NCI-H510A treated with DMSO at 0.1 percent for 48 hours (cell line): ENCODE measurements at regions not wholly inside any gene's neighbourhood (a gene's known extent, or its start where the extent isn't known, plus 50 kb on each side); places are given as distances from the start of the nearest gene placed in this dataset.
A peak's percentile ranks its signal among the peaks of the same experiment; 100 is the strongest.

Experiments used
- DNase-seq: peaks from one replicate; lab custom pipeline; 2025; lab: John Stamatoyannopoulos, UW

DNA sequence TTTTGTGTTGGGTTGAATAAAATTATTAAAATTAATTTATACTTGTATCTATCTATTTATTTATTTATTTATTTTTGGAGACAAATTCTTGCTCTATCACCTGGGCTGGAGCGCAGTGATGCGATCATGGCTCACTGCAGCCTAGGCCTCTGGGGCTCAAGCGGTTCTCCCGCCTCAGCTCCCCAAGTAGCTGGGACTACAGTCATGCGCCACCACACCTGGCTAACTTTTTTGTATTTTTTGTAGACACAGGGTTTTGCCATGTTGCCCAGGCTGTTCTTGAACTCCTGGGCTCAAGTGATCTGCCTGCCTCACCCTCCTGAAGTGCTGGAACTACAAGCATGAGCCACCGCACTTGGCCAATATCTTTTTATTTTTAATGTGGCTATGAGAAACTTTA is 134.7 kb upstream of the SPDL1 start:
- no peak for DNase-seq

DNA sequence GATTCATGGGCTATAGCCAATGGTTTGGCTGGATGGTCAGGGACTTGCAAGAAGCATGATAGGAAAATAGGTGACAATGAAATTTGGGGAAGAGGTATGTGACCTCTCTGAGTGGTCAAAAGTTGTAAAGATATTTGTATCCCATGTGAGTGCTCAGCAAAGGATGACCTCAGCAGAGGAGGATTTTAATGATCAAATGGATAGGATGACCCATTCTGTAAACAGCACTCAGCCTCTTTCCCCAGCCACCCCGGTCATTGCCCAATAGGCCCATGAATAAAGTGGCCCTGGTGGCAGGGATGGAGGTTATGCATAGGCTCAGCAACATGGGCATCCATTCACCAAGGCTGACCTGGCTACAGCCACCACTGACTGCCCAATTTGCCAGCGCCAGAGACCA is 138.4 kb upstream of the SPDL1 start:
- DNase-seq = no peak

DNA sequence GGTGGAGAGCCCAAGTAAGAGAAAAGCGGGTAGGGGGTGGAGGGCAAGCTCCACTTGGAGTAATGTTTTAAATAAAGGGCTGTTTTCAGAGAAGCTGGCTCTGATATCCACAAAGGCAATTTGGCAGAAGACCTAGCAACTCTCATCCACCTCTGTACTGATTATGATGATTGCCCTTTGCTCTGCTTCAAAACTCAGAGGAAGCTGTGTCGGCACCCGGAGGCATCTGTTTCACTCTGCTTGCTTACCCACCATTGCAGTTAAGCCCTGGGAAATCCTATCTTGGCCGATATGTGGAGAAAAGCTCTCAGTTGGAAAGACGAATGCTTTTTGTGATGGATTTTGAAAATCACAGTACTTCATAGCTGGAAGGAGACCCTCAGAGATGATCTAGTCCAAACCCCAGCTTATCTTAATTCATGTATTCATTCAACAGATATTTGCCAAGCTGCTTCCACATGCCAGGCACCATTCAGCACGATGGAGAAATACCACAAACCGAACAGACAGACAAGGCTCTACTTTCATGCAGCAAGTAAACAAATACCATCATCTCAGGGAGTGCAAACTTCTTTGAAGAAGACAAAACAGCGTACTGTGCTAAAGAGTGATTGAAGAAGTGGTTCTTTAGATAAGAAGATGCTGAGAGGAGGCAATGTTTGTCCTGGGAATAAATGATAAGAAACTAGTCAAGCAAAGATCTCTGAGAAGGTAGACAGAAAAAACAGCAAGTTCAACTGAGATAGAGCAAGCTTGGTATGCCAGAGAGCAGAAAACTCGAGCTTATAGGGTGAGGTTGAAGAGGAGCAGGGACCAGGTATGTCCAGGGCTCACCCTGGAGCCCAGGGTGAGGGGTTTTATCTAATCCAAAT is 140.4 kb upstream of the SPDL1 start:
- no peak for DNase-seq

DNA sequence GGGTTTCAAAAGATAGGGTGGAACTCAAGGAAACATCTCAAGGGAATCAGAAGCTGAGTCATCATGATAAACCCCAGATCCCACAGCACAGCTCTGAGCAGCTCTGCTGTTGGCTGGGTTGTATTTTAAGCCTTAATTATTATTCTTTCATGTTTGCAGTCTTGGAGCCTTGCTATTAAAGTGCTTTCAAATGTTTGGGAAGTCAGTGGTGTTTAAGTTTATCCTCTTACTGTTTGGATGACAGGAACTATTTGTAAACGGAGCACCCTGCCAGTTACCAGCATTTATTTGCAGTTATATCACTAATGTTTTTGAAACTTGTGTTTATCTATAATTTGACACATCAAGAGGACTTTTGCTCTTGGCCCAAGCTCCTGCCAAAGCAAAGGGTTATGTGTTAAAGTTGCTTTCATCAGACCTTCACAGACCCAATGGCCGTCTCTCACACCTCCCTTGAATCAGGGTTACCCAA is 141.1 kb upstream of the SPDL1 start:
- no peak for DNase-seq

DNA sequence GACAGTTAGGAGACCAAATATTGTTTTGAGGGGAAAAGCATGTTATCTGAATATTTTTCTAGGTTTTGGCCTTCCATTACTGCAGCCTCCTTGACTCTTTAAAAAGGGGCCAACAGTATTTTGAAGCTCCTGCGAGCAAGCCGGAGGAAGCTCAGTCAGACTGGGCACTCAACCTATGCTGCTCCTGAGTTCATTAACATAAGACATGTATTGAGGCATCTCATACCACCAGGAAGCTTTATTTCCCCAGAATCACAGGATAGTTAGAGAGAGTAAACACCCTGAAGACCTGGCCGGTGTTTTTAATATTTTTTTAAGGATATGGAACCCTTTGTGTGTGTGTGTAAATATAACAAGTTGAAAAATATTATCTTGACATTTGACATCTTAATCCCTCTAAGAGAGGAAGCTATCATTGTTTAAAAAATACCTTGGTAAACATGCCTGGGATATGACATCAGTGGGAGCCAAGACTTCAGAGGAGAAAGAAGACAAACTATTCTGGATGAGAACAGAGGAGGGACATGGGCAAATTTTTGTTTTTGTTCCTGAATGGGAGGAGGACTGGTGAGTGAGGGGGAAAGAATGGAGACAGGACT is 139.3 kb upstream of the SLIT3 start:
- DNase-seq = no peak

DNA sequence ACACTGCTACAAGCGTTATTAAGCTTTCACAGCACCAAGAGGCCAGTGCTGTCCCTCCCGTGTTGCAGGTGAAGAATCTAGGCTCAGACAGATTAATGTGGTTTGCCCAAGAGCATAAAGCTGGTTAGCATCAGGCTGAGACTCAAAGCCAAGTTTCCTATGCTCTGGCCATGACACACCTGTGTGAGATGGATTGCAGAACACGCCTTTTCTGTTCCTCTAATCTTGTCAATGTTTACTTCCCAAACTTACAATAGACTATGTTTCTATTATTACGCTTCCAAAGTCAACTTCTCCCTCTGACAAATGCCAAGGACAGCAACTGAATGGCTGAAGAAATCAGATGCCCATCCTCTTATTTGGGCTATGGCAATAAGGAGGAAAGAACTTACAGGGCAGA is 138.4 kb upstream of the SLIT3 start:
- no peak for DNase-seq

DNA sequence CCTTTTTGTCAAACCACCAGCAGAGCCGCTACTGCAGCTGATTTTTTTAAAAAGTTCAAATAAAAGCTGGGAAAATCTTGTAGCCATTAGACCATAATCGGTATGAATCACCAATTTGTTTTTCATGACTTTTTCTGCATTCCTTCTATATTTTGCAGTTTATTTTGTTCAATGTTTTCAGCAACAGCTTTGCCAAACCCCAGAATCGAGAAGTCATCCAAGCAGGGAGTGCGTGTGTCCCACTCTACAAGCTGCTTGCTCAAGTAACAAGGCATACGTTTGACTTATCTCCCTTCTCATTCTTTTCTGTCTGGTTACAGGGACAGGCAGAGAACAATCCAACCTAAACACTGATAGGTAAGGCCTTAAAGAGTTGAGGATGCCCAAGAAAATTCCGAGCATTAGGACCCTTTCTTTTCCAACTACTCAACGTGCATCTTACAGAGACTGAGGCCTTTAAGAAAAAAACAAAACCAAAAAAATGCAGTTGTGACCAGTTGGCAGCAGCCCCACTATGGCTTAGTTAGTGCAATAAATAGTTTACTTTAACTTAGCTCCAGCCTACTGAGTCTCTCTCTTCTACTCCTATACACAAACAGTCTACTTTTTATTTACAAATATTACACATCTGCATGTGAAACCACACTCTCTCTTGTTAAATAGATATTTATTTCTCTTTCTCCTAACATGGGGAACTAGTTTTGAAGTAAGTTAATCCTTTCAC is 134.7 kb upstream of the SLIT3 start:
- no peak for DNase-seq

DNA sequence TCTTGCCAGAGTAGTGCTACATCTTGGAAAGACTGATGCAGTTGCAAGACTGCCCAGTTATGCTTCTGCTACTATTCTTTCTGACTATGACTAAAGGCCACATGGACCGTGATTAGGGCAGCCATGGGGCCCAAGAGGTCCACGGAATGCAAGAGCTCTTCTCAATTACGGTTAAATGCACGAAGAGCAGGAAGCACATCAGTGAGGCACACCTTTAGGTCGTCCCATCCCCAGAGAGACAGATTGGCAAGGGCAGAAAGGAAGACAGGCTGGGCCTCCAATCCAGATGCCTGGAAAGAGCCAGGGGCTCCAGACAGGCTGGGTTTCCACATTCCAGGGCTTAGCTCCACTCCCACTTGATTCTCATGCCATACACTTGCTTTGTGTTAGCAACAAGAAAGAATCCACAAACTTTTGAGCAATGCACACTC is 132.3 kb upstream of the SLIT3 start:
- DNase-seq = no peak

DNA sequence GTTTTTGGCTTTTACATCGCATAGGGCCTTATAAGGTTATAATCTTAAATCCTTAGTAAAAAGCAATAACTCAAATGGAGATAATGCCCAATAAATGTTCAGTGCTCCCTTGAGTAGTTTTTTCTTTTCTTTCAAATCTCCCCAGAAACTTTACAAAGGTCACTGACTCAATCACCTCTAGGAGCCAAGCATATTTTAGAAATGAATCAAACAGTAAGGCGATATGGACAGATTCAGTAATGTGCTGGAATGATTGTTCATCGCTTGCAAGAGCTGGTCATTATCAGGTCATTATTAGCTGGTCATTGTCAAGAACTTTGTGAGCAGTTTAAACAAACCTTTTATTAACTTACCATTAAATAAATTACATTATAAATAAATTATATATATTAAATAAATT is 130.4 kb upstream of the SLIT3 start:
- DNase-seq = no peak

DNA sequence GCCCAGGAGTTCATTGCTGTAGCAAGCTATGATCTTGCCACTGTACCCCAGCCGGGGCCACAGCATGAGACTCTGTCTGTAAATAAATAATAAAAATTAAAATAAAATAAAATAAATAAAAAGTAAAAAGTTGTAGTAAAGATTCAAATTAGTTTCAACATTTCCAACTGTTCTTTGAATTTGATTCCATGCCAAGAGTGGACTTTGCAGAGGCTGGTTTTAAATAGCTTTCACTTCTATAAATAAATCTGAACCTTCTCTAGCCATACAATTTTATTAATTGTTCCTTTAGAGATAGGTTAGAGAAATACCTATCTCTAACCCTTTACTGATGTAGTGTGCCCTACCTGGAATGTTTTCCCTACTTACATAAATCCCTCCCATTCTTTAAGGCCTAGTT is 129.7 kb upstream of the SLIT3 start:
- DNase-seq = no peak

DNA sequence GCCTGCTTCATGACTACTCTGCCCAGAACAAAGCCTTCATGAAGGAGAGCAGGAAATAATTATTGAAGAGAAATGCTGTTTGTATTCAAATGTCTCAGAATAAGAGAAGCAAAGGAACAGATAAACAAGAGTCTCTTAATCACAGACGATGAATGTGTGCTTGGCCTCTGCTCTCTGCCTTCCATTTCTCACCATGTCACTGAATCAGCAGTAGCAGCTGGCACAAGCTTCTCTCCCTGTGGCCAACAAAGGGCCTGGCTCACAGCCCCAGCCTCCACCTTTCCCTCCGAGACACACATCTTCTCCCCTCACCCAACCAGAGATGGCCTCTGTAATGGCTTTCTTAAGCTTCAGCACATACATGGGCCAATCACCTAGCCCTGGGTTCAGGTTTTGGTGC is 128.1 kb upstream of the SLIT3 start:
- DNase-seq = no peak

DNA sequence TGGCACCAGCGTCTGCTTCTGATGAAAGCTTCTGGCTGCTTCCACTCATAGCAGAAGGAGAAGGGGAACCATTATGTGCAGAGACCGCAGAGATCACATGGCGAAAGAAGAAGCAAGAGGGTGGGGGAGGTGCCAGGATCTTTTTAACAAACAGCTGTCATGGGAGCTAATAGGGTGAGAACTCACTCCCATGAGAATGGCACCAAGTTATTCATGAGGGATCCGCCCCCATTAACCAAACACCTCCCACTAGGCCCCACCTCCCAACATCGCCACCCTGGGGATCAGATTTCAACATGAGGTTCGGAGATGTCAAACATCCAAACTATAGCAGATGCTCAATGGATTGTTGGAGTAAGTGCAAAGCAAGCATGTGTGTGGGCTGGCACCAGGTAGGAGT is 125.8 kb upstream of the SLIT3 start:
- peak; percentile 11 for DNase-seq

DNA sequence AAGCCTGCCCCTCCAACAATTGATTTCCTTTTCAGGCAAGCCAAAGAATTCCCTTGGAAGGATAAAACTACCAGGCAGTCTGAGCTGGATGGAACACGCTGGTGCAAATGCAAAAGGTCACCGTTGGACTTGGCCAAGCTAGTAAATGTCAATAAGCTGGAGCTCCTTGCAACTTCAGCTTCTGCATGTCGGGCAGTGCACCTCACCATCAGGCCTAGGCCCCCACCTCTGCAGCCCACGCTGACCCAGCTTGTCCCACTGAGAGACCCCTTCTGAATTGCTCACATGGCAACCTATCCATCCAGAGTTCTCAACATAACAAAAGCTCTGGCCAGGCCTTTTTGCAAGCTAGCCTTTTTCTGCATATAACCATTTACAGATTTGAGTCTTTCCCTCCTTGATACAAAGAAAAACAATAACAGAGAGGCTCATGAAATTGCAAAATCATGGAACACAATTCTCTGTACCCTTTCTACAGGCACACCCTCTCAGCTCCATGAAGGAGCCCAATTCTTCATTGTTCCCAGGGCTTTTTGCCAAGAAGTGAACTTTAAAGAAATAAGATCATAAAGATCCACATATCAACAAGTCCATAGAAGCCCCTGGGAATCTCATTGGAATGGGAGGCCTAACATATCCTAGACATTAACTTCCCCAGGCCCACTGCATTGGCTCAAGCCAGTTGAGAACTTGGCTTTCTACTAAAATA is 123.9 kb upstream of the SLIT3 start:
- DNase-seq = no peak

DNA sequence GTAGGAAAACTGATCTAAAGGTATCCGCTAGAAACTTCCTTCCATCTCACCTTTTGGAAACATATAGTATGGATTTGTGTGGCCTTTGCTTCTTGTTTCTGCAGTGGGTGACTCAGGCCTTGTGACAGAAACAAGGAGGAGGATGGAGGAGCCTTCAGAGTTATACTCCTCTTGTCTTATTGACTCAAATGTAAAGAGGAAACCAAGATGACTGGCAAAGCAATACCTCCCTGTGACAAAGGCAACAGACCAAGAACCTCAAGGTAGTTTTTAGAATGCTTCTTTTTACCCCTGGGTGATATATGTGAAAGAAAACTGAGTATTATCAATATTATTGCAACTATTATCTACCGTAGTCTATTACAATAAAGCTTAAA is 123.3 kb upstream of the SLIT3 start:
- DNase-seq = no peak

DNA sequence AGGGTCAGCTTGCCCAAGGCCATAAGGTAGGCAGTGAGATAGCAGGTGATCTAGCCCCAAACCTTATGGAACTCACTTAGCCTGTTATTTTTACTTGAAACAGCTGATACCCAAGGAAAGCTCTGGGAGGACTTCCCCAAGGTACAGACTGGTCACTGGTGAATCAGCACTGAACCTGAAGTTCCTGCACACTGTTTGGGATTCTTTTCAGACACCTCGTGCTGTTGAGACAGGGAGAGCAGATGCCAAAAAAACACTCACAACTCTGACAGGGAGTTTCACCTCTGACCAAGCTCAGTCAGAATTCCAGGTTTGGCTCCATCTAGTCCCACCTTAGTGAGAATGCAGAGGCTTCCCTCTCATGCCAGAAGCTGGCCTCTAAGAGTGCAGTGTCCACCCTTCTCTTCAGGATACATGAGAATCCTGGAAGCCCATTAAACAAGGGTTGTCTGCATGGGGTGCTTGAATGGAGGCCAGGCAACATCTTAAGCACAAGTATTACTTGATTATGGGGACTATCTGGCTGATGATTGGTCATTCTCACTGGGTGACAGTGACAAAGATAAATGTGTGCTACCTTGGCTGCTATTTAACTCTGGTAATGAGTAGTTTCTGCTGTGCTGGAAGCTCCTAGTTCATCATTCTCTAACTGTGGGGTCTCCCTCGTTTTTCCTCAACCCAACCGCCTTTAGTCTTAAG is 122.8 kb upstream of the SLIT3 start:
- no peak for DNase-seq

DNA sequence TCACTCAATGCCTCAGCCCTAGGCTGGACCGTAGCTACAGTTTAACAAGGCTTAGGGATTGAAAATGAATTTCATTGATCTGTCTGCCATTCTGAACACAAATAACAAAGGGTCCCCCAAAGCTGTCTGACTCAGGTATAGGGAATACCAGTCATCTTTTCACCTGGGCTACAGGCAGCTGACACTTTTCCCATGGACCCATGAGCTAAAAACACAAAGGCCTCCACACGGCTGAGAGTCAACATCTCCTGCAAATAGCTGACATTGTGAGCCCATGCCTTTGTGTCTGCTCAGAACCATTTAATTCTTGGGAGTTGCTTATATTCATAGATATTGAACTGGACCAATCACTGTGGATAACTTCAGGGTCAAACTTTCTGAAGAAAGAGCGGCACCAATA is 121.1 kb upstream of the SLIT3 start:
- no peak for DNase-seq

DNA sequence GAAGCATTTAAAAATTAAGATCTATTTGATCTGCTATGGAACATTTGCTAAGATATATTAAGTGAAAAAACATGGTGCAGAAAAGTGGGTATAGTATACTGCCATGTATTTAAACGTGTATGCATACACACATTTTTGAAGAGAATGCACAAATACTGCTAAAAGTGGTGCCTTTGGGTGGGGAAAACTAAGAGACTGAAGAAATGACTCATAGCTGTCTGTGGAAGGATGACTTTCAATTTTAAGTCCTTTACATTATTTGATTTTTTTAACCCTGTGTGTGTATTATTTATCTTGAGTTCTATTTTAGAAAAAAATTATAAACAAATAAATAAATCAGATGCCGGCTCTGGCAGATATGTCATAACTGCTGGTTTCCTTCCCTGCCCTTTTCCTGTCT is 120.7 kb upstream of the SLIT3 start:
- DNase-seq = no peak

DNA sequence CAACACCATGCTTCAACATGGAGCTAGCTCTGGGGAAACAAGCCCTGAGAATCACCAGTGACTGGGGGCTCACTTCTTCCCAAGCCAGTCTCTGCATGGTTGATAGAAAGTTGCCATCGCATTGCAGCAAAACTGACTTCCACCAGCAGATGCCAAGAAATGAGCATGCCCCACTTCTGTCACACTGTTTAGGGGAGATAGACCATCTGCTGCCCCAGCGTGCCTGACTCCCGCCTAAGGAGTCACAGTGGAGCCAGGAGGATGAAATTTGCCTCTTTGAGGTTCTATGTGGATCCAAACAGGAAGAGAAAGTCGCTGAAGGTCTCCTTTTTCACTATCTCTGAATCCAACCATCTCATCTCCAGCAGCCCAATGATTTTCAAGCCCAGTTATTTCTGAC is 116.7 kb upstream of the SLIT3 start:
- DNase-seq = no peak

DNA sequence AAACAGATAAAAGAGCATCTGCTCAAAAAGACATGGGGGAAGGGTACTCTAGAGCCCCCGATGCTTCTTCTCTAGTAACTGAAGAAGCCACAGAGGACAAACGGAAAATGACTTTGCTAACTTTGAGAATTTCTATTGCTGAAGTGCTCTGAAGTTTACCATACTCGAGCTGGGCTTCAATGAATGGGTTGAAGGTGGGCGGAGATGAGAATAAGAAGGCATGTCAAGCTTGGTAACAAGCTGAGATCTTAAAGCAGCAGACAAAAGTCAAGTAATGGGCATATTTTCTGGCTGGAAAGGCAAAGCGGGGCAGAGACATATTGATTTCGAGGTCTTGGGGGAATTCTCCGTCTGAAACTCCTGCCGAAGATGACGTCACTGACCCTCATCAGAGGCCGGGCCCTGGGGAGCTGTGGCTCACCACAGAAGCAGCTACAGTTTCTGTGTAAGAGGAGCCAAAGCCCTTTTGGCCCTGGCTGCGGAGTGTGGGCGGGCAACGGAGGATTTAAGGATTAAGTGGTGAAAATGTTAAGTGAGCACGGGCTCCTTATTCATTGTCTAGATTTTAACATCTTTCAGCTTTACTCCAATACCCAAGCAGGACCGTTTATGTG is 115.8 kb upstream of the SLIT3 start:
- DNase-seq = no peak

DNA sequence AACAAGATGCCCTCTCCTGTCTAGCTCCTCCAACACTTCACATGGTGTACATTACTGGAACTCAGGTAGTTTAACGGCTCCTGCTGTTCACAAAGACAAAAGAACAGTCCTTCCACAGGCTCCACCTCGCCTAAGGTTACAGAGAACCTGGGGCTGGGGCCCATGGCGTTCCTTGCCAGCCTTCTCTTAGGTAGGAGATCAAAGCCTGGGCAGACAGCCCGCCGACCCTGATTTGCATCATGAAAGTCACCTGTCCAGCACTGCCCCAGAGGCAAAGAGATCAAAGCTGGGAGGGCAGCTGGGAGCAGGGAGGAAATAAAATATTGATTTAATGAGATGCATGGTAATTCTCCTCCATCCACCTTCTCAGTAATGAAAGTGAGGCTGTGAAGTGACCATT is 115.0 kb upstream of the SLIT3 start:
- DNase-seq = no peak

DNA sequence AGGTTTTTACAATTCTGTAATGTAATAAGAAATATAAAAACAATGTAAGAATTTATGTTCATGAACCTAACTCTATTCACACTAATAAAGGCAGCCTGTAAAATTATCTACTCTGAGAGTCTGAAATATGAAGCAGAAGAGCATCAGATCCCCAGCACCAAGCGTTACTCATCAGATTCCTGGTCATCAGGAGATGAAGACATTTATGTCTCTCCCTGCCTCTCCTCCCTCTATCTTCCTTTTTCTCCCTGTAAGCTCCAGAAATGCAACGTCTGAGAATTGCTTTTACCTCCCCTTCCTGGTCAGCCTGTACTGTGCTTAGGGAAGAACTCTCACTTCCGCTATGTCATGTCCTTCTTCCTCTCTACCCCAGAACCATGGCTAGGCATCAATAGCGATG is 114.4 kb upstream of the SLIT3 start:
- DNase-seq = no peak
